GM12872 (cell line): ENCODE measurements at regions not wholly inside any gene's neighbourhood (a gene's known extent, or its start where the extent isn't known, plus 50 kb on each side); places are given as distances from the start of the nearest gene placed in this dataset.

ENCODE experiments used
- CTCF ChIP-seq: IDR thresholded peaks from 3 replicates; pipeline ENCODE4 v1.5.1; 2011; ENCODE audit warnings: low read depth, mild to moderate bottlenecking, low read length, moderate library complexity; ENCODE audit not compliant: insufficient read depth

- TF ChIP-seq CTCF, result peak; percentile 76
Measured at GRCh38 chr17:30600060-30600829, 123.0 kb downstream of the GOSR1 start.

- no peak for TF ChIP-seq CTCF
Measured at GRCh38 chr17:30599428-30600059, 122.3 kb downstream of the GOSR1 start.

GRCh38 chr17:30597776-30598288, 120.6 kb downstream of the GOSR1 start:
- TF ChIP-seq CTCF, result no peak

GRCh38 chr17:30594223-30594952, 117.2 kb downstream of the GOSR1 start:
- no peak for TF ChIP-seq CTCF

GRCh38 chr17:30590081-30590733, 113.0 kb downstream of the GOSR1 start:
- TF ChIP-seq CTCF, result no peak

GRCh38 chr17:30589431-30589830, 112.2 kb downstream of the GOSR1 start:
- no peak for TF ChIP-seq CTCF
